GM23248 (cell line): ENCODE measurements at regions not wholly inside any gene's neighbourhood (a gene's known extent, or its start where the extent isn't known, plus 50 kb on each side); places are given as distances from the start of the nearest gene placed in this dataset.

Source experiments
- DNase-seq: peaks from one replicate; pipeline ENCODE4 v3.0.0-alpha.2; 2015
- H2AFZ ChIP-seq: fragments of 200-600 bp; sonication (generic); 2 replicates; pipeline ENCODE4 v1.6.1; 2016; ENCODE audit warnings: antibody characterized with exemption
- H3F3A ChIP-seq: fragments of 200-600 bp; sonication (generic); 2 replicates; pipeline ENCODE4 v1.6.1; 2016; ENCODE audit warnings: mild to moderate bottlenecking, antibody characterized with exemption, mixed run types; ENCODE audit not compliant: insufficient read depth
- H3K27ac ChIP-seq: fragments of 200-600 bp; sonication (generic); 2 replicates; pipeline ENCODE4 v1.5.1; 2016; ENCODE audit warnings: mild to moderate bottlenecking
- H3K27me3 ChIP-seq: fragments of 200-600 bp; sonication (generic); replicated peaks from 2 replicates; pipeline ENCODE4 v1.6.1; 2016; ENCODE audit warnings: mild to moderate bottlenecking; ENCODE audit not compliant: insufficient read depth
- H3K36me3 ChIP-seq: fragments of 200-600 bp; sonication (generic); 2 replicates; pipeline ENCODE4 v1.6.1; 2016; ENCODE audit warnings: low read depth, mild to moderate bottlenecking
- H3K4me1 ChIP-seq: fragments of 200-600 bp; sonication (generic); 2 replicates; pipeline ENCODE4 v1.6.1; 2016; ENCODE audit warnings: mild to moderate bottlenecking; ENCODE audit not compliant: insufficient read depth
- H3K4me2 ChIP-seq: fragments of 200-600 bp; sonication (generic); one replicate; pipeline ENCODE4 v1.6.1; 2016; ENCODE audit warnings: mild to moderate bottlenecking; ENCODE audit not compliant: unreplicated experiment
- H3K4me3 ChIP-seq: fragments of 200-600 bp; sonication (generic); 2 replicates; pipeline ENCODE4 v1.5.1; 2016; ENCODE audit warnings: mild to moderate bottlenecking
- H3K79me2 ChIP-seq: fragments of 200-600 bp; sonication (generic); 2 replicates; pipeline ENCODE4 v1.6.1; 2016; ENCODE audit warnings: mild to moderate bottlenecking; ENCODE audit not compliant: insufficient read depth
- H3K9ac ChIP-seq: fragments of 200-600 bp; sonication (generic); 2 replicates; pipeline ENCODE4 v1.6.1; 2016; ENCODE audit warnings: mild to moderate bottlenecking
- H3K9me2 ChIP-seq: fragments of 200-600 bp; sonication (generic); 2 replicates; pipeline ENCODE4 v1.6.1; 2016; ENCODE audit warnings: mixed run types, mild to moderate bottlenecking, moderate library complexity; ENCODE audit not compliant: insufficient read depth
- H3K9me3 ChIP-seq: fragments of 200-600 bp; sonication (generic); one replicate; pipeline ENCODE4 v1.6.1; 2017; ENCODE audit warnings: low read depth
- H4K20me1 ChIP-seq: fragments of 200-600 bp; sonication (generic); 2 replicates; pipeline ENCODE4 v1.6.0; 2016; ENCODE audit not compliant: insufficient read depth
- EZH2 ChIP-seq: fragments of 200-600 bp; sonication (generic); IDR thresholded peaks from 2 replicates; pipeline ENCODE4 v1.6.1; 2018; ENCODE audit warnings: antibody characterized with exemption, mild to moderate bottlenecking; ENCODE audit not compliant: insufficient read depth, poor library complexity, severe bottlenecking
- EZH2phosphoT487 ChIP-seq: fragments of 200-600 bp; sonication (generic); IDR thresholded peaks from 2 replicates; pipeline ENCODE4 v1.6.1; 2018; ENCODE audit warnings: antibody characterized with exemption, moderate library complexity, mild to moderate bottlenecking, low read depth; ENCODE audit not compliant: insufficient read depth
- WGBS, 2 experiments: methylation state at CpG; one replicate each; pipeline ENCODE4 v1.1.6; 2015 to 2017; ENCODE audit warnings: low lambda C conversion rate in 2 of 2, low coverage in 1 of 2; ENCODE audit errors: missing lambda C conversion rate in 2 of 2; 5-methylcytosine and 5-hydroxymethylcytosine counted together
- in situ Hi-C: fragments of 300-500 bp; cut with MboI; formaldehyde crosslinking; loops from 2 replicates; pipeline ENCODE4 v1.15.0; 2020

DNA sequence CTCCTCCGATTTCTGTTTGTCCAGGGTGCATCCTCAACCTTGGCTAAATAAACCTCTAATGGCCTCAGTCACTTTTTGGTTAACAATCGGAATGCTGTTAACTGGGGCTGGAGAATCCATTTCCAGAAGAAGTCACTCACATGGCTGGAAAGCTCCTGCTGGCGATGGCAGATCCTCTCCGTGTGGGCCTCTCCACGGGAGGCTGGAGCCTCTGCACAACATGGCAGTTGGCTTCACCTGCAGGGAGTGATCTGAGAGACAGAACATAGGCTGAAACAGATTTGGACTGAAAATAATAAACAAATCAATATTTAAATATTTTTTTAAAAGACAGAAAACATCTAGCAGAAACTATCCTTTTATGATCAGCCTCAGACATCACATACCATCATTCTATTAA is 66.8 kb upstream of the FICD start:
- no peak overlapping the region for H3K27ac ChIP-seq
- peaks cover 9% of the 10 kb centered on the region for H3F3A ChIP-seq
- no peak overlapping the region for H3K9ac ChIP-seq
- no peak overlapping the region for H3K4me3 ChIP-seq
- no peak overlapping the region for H3K4me2 ChIP-seq
- no peaks in the 10 kb centered on the region for H3K79me2 ChIP-seq
- WGBS, 2 experiments = 26 to 35% methylated on average over 5 of the region's 5 CpGs
- no peaks in the 10 kb centered on the region for H3K9me3 ChIP-seq
- no peaks in the 10 kb centered on the region for H4K20me1 ChIP-seq
- no peak for DNase-seq
- no peak overlapping the region for H2AFZ ChIP-seq
- H3K4me1 ChIP-seq = peaks cover 16% of the 10 kb centered on the region
- in situ Hi-C loops = no loop called here
- peaks cover 9% of the 10 kb centered on the region; the same call in 1 of the 2 replicates for H3K27me3 ChIP-seq
- H3K36me3 ChIP-seq = no peaks in the 10 kb centered on the region
- H3K9me2 ChIP-seq = no peaks in the 10 kb centered on the region
- TF ChIP-seq EZH2phosphoT487 = no peak
- TF ChIP-seq EZH2 = no peak

DNA sequence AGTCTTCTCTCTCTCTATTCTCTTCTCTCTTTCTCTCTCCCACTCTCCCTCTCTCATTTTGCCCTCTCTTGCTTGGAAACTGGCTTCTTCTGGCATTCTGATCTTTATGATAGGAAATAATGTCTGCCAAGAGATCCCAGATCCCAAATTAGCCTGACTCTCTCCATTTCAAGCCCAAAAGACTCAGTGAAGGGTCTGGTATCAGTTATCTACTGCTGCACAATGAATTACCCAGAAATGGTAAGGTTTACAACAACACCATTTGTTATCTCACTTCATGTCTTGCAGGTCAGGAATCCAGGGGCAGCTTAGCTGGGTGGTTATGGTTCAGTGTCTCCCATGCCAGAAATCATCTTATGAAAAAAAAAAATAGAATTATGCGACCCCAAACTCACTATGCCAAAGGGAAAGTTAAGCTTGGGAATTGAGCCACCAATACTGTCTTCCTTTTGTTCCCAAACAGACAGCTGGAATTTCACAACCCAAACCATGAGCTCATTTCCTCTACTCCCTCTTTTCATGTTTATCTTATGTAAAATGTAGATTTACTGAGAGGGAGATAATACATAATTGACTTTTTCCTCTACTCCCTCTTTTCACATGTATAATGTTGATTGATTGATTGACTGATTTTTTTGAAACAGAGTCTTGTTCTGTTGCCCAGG is 67.8 kb upstream of the FICD start:
- peak; percentile 51 for DNase-seq
- H2AFZ ChIP-seq = no peak overlapping the region

DNA sequence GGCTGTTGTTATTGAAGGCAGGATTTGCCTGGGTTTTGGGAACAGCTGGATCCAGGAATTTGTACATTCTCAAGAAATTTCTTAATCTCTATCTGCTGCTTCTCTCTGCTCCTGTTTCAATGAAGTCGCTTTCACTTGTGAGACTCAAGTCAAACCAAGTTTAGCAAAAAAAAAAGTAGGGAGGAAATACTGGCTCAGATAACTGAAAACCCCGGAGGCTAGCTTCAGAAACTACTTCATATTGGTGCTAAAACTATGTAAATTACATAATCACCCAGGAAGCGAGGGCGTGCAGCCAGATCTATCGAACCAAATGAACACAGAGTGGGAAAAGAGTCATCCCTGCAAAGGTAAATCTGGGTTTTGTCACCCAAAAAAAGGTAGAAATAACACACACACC is 68.3 kb upstream of the FICD start:
- H3K4me3 ChIP-seq = peak overlapping the region; percentile 24; the same call in 1 of the 2 replicates
- peaks cover 9% of the 10 kb centered on the region for H3F3A ChIP-seq
- H3K4me1 ChIP-seq = peaks cover 16% of the 10 kb centered on the region
- DNase-seq = peak; percentile 65
- no peaks in the 10 kb centered on the region for H3K9me2 ChIP-seq
- H2AFZ ChIP-seq = no peak overlapping the region
- no peaks in the 10 kb centered on the region for H3K36me3 ChIP-seq
- in situ Hi-C loops = no loop called here
- 1 to 2% methylated on average over 5 of the region's 5 CpGs for WGBS, 2 experiments
- no peaks in the 10 kb centered on the region for H4K20me1 ChIP-seq
- H3K9ac ChIP-seq = no peak overlapping the region
- H3K79me2 ChIP-seq = no peaks in the 10 kb centered on the region
- no peaks in the 10 kb centered on the region for H3K9me3 ChIP-seq
- peak overlapping the region; percentile 55 for H3K4me2 ChIP-seq
- H3K27me3 ChIP-seq = no peaks in the 10 kb centered on the region
- no peak for TF ChIP-seq EZH2phosphoT487
- no peak for TF ChIP-seq EZH2
- H3K27ac ChIP-seq = no peak overlapping the region

More for the DNA sequence above, 67.8 kb upstream of the FICD start:
- Histone ChIP-seq H3K9me2 (no peaks in the 10 kb centered on the region), H3K4me3 (0 out of 2 replicates have a peak overlapping the region, but pooled peaks have one; percentile 24), H3K9me3 (no peaks in the 10 kb centered on the region), H3K4me1 (peaks cover 16% of the 10 kb centered on the region), H3K27ac (no peak overlapping the region), H3K27me3 (no peaks in the 10 kb centered on the region), H3K4me2 (peak overlapping the region; percentile 55), H3K79me2 (no peaks in the 10 kb centered on the region), H3K9ac (no peak overlapping the region), H3K36me3 (no peaks in the 10 kb centered on the region), H3F3A (peaks cover 9% of the 10 kb centered on the region), H4K20me1 (no peaks in the 10 kb centered on the region)
- WGBS, 2 experiments = 0% methylated on average over 1 of the region's 1 CpG
- in situ Hi-C loops = no loop called here
- TF ChIP-seq EZH2phosphoT487 (no peak), EZH2 (no peak)

DNA sequence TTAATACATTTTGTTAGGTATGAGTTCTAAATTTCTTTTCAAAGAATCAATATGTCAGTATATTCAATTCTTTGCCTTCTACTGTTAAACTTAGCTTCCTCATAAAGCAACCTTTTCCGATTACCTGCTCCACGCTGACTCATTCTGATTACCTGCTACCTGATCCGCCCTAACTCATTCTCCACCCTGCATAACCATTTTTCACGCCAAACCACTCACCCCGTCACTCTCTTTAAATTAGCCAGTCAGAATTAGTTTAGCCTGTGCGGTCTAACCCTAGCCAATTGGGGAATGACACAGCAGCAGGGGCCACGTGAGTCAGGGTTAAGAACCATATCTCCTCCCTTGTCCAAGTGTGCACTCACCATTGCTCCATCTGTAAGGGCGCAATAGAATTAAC is 72.2 kb upstream of the FICD start:
- H3F3A ChIP-seq = peaks cover 9% of the 10 kb centered on the region
- no peak overlapping the region for H3K27ac ChIP-seq
- no peaks in the 10 kb centered on the region for H3K36me3 ChIP-seq
- H3K9me3 ChIP-seq = no peaks in the 10 kb centered on the region
- in situ Hi-C loops = no loop called here
- no peak overlapping the region for H3K9ac ChIP-seq
- peaks cover 16% of the 10 kb centered on the region for H3K4me1 ChIP-seq
- H4K20me1 ChIP-seq = no peaks in the 10 kb centered on the region
- no peaks in the 10 kb centered on the region for H3K9me2 ChIP-seq
- no peak for TF ChIP-seq EZH2
- no peak for TF ChIP-seq EZH2phosphoT487
- H3K4me3 ChIP-seq = no peak overlapping the region
- no peak overlapping the region for H3K4me2 ChIP-seq
- 29% methylated on average over 8 of the region's 8 CpGs for WGBS, 2 experiments
- DNase-seq = no peak
- no peaks in the 10 kb centered on the region for H3K27me3 ChIP-seq
- H3K79me2 ChIP-seq = no peaks in the 10 kb centered on the region
- H2AFZ ChIP-seq = no peak overlapping the region

DNA sequence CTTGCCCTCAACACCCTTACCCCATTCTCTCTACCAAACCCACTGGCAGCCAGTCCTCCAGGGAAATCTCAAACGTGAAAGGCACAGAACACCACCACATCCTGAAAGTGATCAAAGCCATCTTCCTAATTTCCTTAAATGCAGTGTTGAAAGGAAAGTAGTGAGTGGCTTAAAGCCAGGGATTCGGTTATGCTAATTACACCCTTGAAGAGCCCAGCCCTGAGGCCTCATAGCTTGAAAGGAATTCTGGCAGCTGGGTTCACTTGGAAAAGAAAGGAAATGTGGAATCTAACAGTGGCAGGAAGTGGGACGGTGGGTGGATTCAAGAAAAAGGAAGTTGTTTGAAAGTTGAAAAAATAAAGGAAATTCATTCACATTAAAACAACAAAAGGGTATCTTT is 73.0 kb upstream of the FICD start:
- Histone ChIP-seq H3K9ac (no peak overlapping the region), H3K27ac (no peak overlapping the region), H3K4me2 (no peak overlapping the region), H3K9me2 (no peaks in the 10 kb centered on the region), H3F3A (peaks cover 9% of the 10 kb centered on the region), H4K20me1 (no peaks in the 10 kb centered on the region), H3K4me1 (peaks cover 9% of the 10 kb centered on the region), H2AFZ (0 out of 2 replicates have a peak overlapping the region, but pooled peaks have one; percentile 25), H3K36me3 (no peaks in the 10 kb centered on the region), H3K79me2 (no peaks in the 10 kb centered on the region), H3K27me3 (no peaks in the 10 kb centered on the region; the same call in 1 of the 2 replicates), H3K9me3 (no peaks in the 10 kb centered on the region), H3K4me3 (no peak overlapping the region)
- no peak for TF ChIP-seq EZH2
- TF ChIP-seq EZH2phosphoT487 = no peak
- 8 to 13% methylated on average over 3 of the region's 3 CpGs for WGBS, 2 experiments
- in situ Hi-C loops = no loop called here
- no peak for DNase-seq
